BJ (cell line): ENCODE measurements at regions not wholly inside any gene's neighbourhood (a gene's known extent, or its start where the extent isn't known, plus 50 kb on each side); places are given as distances from the start of the nearest gene placed in this dataset.

ENCODE experiments used
- CTCF ChIA-PET: fragments of 350-600 bp; formaldehyde crosslinking; extraction: SDS; loops from one replicate; lab custom pipeline; 2021; ENCODE audit warnings: antibody characterized with exemption, inconsistent platforms; lab: Yijun Ruan, JAX
- POLR2A ChIA-PET: fragments of 300-600 bp; sonication (Branson Sonifier 250); formaldehyde crosslinking; extraction: SDS; loops from one replicate; lab custom pipeline; 2021; ENCODE audit warnings: antibody characterized with exemption; lab: Charles Lee
- DNase-seq: peaks from one replicate; pipeline ENCODE4 v3.0.0-alpha.2; 2011; ENCODE audit warnings: low read depth
- H3K27me3 ChIP-seq: 2 replicates; pipeline ENCODE4 v1.6.0; 2011; ENCODE audit warnings: low read length; ENCODE audit not compliant: control insufficient read depth, insufficient read depth
- H3K36me3 ChIP-seq: 2 replicates; pipeline ENCODE4 v1.5.1; 2011; ENCODE audit warnings: low read length; ENCODE audit not compliant: control insufficient read depth, insufficient read depth
- H3K4me3 ChIP-seq: 2 replicates; pipeline ENCODE4 v1.5.1; 2011; ENCODE audit warnings: low read depth, mild to moderate bottlenecking, control low read depth, low read length
- CTCF ChIP-seq: IDR thresholded peaks from 2 replicates; pipeline ENCODE4 v1.5.1; 2011; ENCODE audit warnings: low read depth, mild to moderate bottlenecking, control low read depth, inconsistent platforms, low read length, moderate library complexity; ENCODE audit not compliant: insufficient read depth

DNA sequence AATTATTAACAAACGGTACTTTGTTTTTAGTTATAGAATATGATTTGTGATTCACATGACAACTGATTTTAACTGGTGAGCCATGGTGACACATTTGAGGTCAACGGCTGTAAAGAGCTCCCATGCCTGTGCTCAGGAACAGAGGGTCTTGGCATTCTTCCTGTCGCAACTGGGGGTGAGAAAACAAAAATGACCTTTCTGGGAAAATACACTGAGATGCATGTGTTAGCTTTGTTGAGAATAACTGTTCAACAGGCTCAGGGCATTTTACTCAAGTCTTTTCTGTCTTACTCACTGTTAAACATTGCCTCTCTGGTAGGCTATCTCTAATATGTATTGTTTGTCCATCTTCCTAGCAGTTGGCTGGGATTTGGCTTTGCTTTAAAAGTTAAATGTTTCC is 57.1 kb upstream of the HPGD start:
- no peak for DNase-seq
- ChIA-PET CTCF (interaction anchor here (1.2 kb wide), 1 partner anchor 10 kb away, joined by 3 read pairs; no protein-coding TSS in a partner anchor), POLR2A (no interaction called here)
- H3K36me3 ChIP-seq, result no peaks in the 10 kb centered on the region
- H3K4me3 ChIP-seq, result no peak overlapping the region
- H3K27me3 ChIP-seq, result no peaks in the 10 kb centered on the region
- no peak for TF ChIP-seq CTCF

GRCh38 chr4:174578366-174578765 is 56.1 kb upstream of the HPGD start:
- TF ChIP-seq CTCF, result no peak
- CTCF ChIA-PET, result no interaction called here
- DNase-seq, result no peak
- H3K36me3 ChIP-seq, result no peaks in the 10 kb centered on the region
- no peaks in the 10 kb centered on the region for H3K27me3 ChIP-seq
- no peak overlapping the region for H3K4me3 ChIP-seq
- POLR2A ChIA-PET, result no interaction called here

DNA sequence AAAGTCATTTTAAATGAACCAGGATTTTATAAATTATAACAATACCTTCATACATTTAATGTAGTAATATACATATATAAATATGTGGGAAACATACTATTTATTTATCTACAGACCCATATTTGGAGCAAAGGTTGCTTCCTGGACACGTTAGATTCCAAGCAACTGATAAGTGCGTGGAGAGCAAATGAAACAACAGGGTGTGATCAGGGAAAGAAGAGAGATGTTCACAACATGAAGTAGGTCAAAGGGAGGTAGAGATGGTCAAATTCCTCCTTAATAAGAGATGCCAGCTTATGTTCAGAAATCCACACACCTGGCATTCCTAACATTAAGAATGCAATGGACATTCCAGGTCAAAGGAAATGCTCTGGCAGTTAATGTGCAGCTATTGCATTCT is 53.1 kb upstream of the HPGD start:
- no peak for DNase-seq
- H3K27me3 ChIP-seq, result no peaks in the 10 kb centered on the region
- ChIA-PET POLR2A (no interaction called here), CTCF (no interaction called here)
- no peak overlapping the region for H3K4me3 ChIP-seq
- no peak for TF ChIP-seq CTCF
- H3K36me3 ChIP-seq, result no peaks in the 10 kb centered on the region
